Caki2 (cell line): ENCODE measurements at regions not wholly inside any gene's neighbourhood (a gene's known extent, or its start where the extent isn't known, plus 50 kb on each side); places are given as distances from the start of the nearest gene placed in this dataset.

ENCODE experiments used
- DNase-seq: peaks from one replicate; pipeline ENCODE4 v3.0.0-alpha.2; 2015; ENCODE audit warnings: low read depth
- in situ Hi-C: cut with HindIII; loops from 2 replicates; pipeline ENCODE4 v1.10.0; 2016; ENCODE audit warnings: low sequenced_read_pairs, low pct_unique_long_range_greater_than_20kb, mixed read lengths

- in situ Hi-C loops = no loop called here
- no peak for DNase-seq
These were observed 81.7 kb downstream of the C11orf91 start for GRCh38 chr11:33618956-33619355.

GRCh38 chr11:33618351-33618710, 82.3 kb downstream of the C11orf91 start:
- no peak for DNase-seq
- in situ Hi-C loops = no loop called here

- in situ Hi-C loops = no loop called here
- DNase-seq = no peak
These were observed 82.8 kb downstream of the C11orf91 start for GRCh38 chr11:33617672-33618350.

GRCh38 chr11:33616552-33616951, 84.1 kb downstream of the C11orf91 start:
- in situ Hi-C loops = no loop called here
- DNase-seq = no peak

- no peak for DNase-seq
- in situ Hi-C loops = no loop called here
These were observed 84.9 kb downstream of the C11orf91 start for GRCh38 chr11:33615751-33616150.

- in situ Hi-C loops = no loop called here
- no peak for DNase-seq
These were observed 87.2 kb downstream of the C11orf91 start for GRCh38 chr11:33613404-33613803.

- in situ Hi-C loops = no loop called here
These were observed 89.7 kb downstream of the C11orf91 start for GRCh38 chr11:33610903-33611302.

GRCh38 chr11:33608386-33608785, 92.2 kb downstream of the C11orf91 start:
- in situ Hi-C loops = no loop called here
- no peak for DNase-seq

More at GRCh38 chr11:33610903-33611302, 89.7 kb downstream of the C11orf91 start:
- DNase-seq = no peak

- in situ Hi-C loops = no loop called here
- DNase-seq = no peak
These were observed 93.9 kb downstream of the C11orf91 start for GRCh38 chr11:33606762-33607161.

- no peak for DNase-seq
These were observed 94.9 kb downstream of the C11orf91 start for GRCh38 chr11:33605703-33606102.

GRCh38 chr11:33598426-33599069, 102.1 kb downstream of the C11orf91 start:
- no peak for DNase-seq
- in situ Hi-C loops = no loop called here

More at GRCh38 chr11:33605703-33606102, 94.9 kb downstream of the C11orf91 start:
- in situ Hi-C loops = no loop called here

GRCh38 chr11:33594188-33594587, 106.4 kb downstream of the C11orf91 start:
- no peak for DNase-seq
- in situ Hi-C loops = no loop called here

GRCh38 chr11:33590441-33590840, 110.2 kb downstream of the C11orf91 start:
- DNase-seq = no peak
- in situ Hi-C loops = no loop called here

GRCh38 chr11:33588056-33588455, 112.6 kb downstream of the C11orf91 start:
- no peak for DNase-seq
- in situ Hi-C loops = no loop called here

GRCh38 chr11:33585586-33586209, 114.9 kb downstream of the C11orf91 start:
- DNase-seq = no peak
- in situ Hi-C loops = no loop called here

GRCh38 chr11:33582636-33583325, 117.8 kb downstream of the C11orf91 start:
- no peak for DNase-seq
- in situ Hi-C loops = no loop called here

- DNase-seq = no peak
- in situ Hi-C loops = no loop called here
These were observed 121.5 kb downstream of the C11orf91 start for GRCh38 chr11:33579101-33579500.

GRCh38 chr11:33577204-33577603, 123.4 kb downstream of the C11orf91 start:
- no peak for DNase-seq
- in situ Hi-C loops = no loop called here

GRCh38 chr11:33575311-33575710, 125.3 kb downstream of the C11orf91 start:
- DNase-seq = no peak
- in situ Hi-C loops = no loop called here
